K562 (cell line): ENCODE measurements at regions not wholly inside any gene's neighbourhood (a gene's known extent, or its start where the extent isn't known, plus 50 kb on each side); places are given as distances from the start of the nearest gene placed in this dataset.

ENCODE experiments used
- ATAC-seq: fragments of 200-7000 bp; cut with Tn5 transposase; 3 replicates; pipeline ENCODE4 v1.9.1; 2020; ENCODE audit warnings: moderate library complexity
- BruUV-seq: library from RNA; stranded (reverse); fragments of 400-500 nt; replicated peaks from 2 replicates; lab custom pipeline; 2021; lab: Mats Ljungman, UMichigan
- CTCF ChIA-PET: fragments of 300-600 bp; formaldehyde crosslinking; extraction: SDS; loops from one replicate; lab custom pipeline; 2021; ENCODE audit warnings: low intra/inter-chr PET ratio; lab: Yijun Ruan, JAX
- POLR2A ChIA-PET: fragments of 300-600, 350-650 bp; sonication (Branson Sonifier 250); formaldehyde crosslinking; extraction: SDS; loops from one replicate; lab custom pipeline; 2021; ENCODE audit warnings: antibody characterized with exemption, inconsistent platforms; lab: Yijun Ruan, JAX
- DNase-seq, 4 experiments: peaks; one replicate each; pipeline versions ENCODE4 v3.0.0 to v3.0.0-alpha.2; 2011 to 2018; ENCODE audit warnings: low spot score in 3 of 4, mixed read lengths in 3 of 4; ENCODE audit errors: extremely low read depth in 1 of 4
- FAIRE-seq: peaks from 2 replicates; lab custom pipeline; 2011; peaks lifted over from hg19 to GRCh38; lab: Jason Lieb, UNC
- H2AFZ ChIP-seq: 2 replicates; pipeline ENCODE4 v1.6.0; 2011; ENCODE audit warnings: low read depth, low read length, control low read depth, inconsistent platforms
- H3K27ac ChIP-seq: fragments of 200-600 bp; 3 replicates; pipeline ENCODE4 v1.8.0; 2011; ENCODE audit warnings: low read depth, mild to moderate bottlenecking, control low read depth, inconsistent platforms, low read length, moderate library complexity, mixed read lengths; ENCODE audit errors: extremely low read depth
- H3K27me3 ChIP-seq, 2 experiments: fragments of 300-600 bp in 1 of 2; 2 replicates in 1 of 2; 3 replicates in 1 of 2; pipeline versions ENCODE4 v1.6.0 to v1.8.0; 2011; ENCODE audit warnings: inconsistent platforms in 2 of 2, low read length in 2 of 2, mild to moderate bottlenecking in 1 of 2, mixed read lengths in 1 of 2, moderate library complexity in 1 of 2; ENCODE audit not compliant: control insufficient read depth in 2 of 2, insufficient read depth in 2 of 2
- H3K36me3 ChIP-seq: fragments of 300-600 bp; 3 replicates; pipeline ENCODE4 v1.8.0; 2011; ENCODE audit warnings: mild to moderate bottlenecking, low read length, inconsistent platforms; ENCODE audit not compliant: control insufficient read depth, insufficient read depth
- H3K4me1 ChIP-seq, 2 experiments: fragments of 200-600 bp in 1 of 2; replicated peaks in 1 of 2; 2 replicates in 1 of 2; 3 replicates in 1 of 2; pipeline versions ENCODE4 v1.5.1 to v1.8.0; 2011; ENCODE audit warnings: inconsistent platforms in 2 of 2, low read length in 2 of 2, mild to moderate bottlenecking in 1 of 2, mixed read lengths in 1 of 2, moderate library complexity in 1 of 2; ENCODE audit not compliant: control insufficient read depth in 2 of 2, insufficient read depth in 2 of 2
- H3K4me2 ChIP-seq: 2 replicates; pipeline ENCODE4 v1.6.1; 2011; ENCODE audit warnings: low read length, control low read depth, inconsistent platforms, mixed read lengths; ENCODE audit not compliant: insufficient read depth
- H3K4me3 ChIP-seq: fragments of 200-600 bp; sonication (generic), shearing (Covaris generic); 2 replicates; pipeline ENCODE4 v1.5.1; 2016; ENCODE audit warnings: control low read depth, inconsistent platforms
- H3K79me2 ChIP-seq: fragments of 200-600 bp; 3 replicates; pipeline ENCODE4 v1.8.0; 2011; ENCODE audit warnings: low read length, inconsistent platforms; ENCODE audit not compliant: control insufficient read depth, insufficient read depth
- H3K9ac ChIP-seq, 2 experiments: 2 replicates each; pipeline versions ENCODE4 v1.6.0 to v1.6.1; 2011; ENCODE audit warnings: low read depth in 2 of 2, low read length in 2 of 2, control low read depth in 1 of 2, inconsistent platforms in 1 of 2, mild to moderate bottlenecking in 1 of 2, mixed read lengths in 1 of 2; ENCODE audit not compliant: insufficient read depth in 1 of 2
- H3K9me1 ChIP-seq: one replicate; pipeline ENCODE4 v1.6.0; 2011; ENCODE audit warnings: inconsistent platforms, mild to moderate bottlenecking, low read length, moderate library complexity; ENCODE audit not compliant: control insufficient read depth, insufficient read depth
- H3K9me3 ChIP-seq: replicated peaks from 2 replicates; pipeline ENCODE4 v1.5.1; 2011; ENCODE audit warnings: low read depth, low read length, inconsistent platforms; ENCODE audit not compliant: control insufficient read depth, insufficient read depth
- H4K20me1 ChIP-seq: replicated peaks from 2 replicates; pipeline ENCODE4 v1.6.1; 2011; ENCODE audit warnings: low read length, inconsistent platforms, mixed read lengths; ENCODE audit not compliant: control insufficient read depth, insufficient read depth
- ADNP ChIP-seq: fragments of 200-800 bp; sonication (Bioruptor generic); IDR thresholded peaks from 2 replicates; pipeline ENCODE4 v1.6.1; 2016; ENCODE audit warnings: missing genetic modification characterization, missing compliant biosample characterization
- FUS ChIP-seq: fragments of 200-400 bp; formaldehyde crosslinking; optimal IDR thresholded peaks from 2 replicates; pipeline ENCODE3; 2017; ENCODE audit warnings: low read depth, low read length
- GATA2 ChIP-seq: sonication (generic); formaldehyde crosslinking; IDR thresholded peaks from 2 replicates; pipeline ENCODE4 v1.4.0; 2020; ENCODE audit warnings: mild to moderate bottlenecking, missing genetic modification reagents
- POLR2G ChIP-seq: fragments of 200-400 bp; formaldehyde crosslinking; IDR thresholded peaks from 2 replicates; pipeline ENCODE4 v1.6.1; 2017; ENCODE audit warnings: low read depth, mild to moderate bottlenecking, antibody characterized with exemption, low read length, moderate library complexity
- RBM34 ChIP-seq: fragments of 200-400 bp; formaldehyde crosslinking; IDR thresholded peaks from 2 replicates; pipeline ENCODE4 v1.6.1; 2018; ENCODE audit warnings: low read length, borderline replicate concordance; ENCODE audit not compliant: insufficient read depth
- WGBS: fragments of 100-300 bp; shearing (Covaris generic); methylation state at CpG from one replicate; pipeline ENCODE4 v1.1.6; 2016; ENCODE audit warnings: low coverage, mixed read lengths; ENCODE audit not compliant: insufficient coverage; ENCODE audit errors: missing lambda C conversion rate; 5-methylcytosine and 5-hydroxymethylcytosine counted together
- in situ Hi-C: fragments of 300-500 bp; cut with MboI; formaldehyde crosslinking; loops from 4 replicates; pipeline ENCODE4 v1.15.0; 2018; ENCODE audit warnings: inconsistent platforms, mixed read lengths
- intact Hi-C: fragments of 100-400 bp; cut with micrococcal nuclease; formaldehyde crosslinking; loops from 2 replicates; pipeline ENCODE4 v1.14.2; 2022
- TF ChIP-seq, protein P1 (sequence below): sonication (generic); formaldehyde crosslinking; IDR thresholded peaks from 2 replicates; pipeline ENCODE4 v1.8.1; 2023; ENCODE audit warnings: missing genetic modification reagents, mild to moderate bottlenecking, borderline replicate concordance
- TF ChIP-seq, protein P2 (sequence below): fragments of 450-650 bp; IDR thresholded peaks from 2 replicates; pipeline ENCODE4 v1.6.1; 2017; ENCODE audit warnings: mild to moderate bottlenecking, moderate library complexity
- TF ChIP-seq, protein P3 (sequence below): fragments of 450-650 bp; formaldehyde crosslinking; IDR thresholded peaks from 2 replicates; pipeline ENCODE4 v1.4.0; 2020; ENCODE audit warnings: mild to moderate bottlenecking, mixed read lengths

DNA sequence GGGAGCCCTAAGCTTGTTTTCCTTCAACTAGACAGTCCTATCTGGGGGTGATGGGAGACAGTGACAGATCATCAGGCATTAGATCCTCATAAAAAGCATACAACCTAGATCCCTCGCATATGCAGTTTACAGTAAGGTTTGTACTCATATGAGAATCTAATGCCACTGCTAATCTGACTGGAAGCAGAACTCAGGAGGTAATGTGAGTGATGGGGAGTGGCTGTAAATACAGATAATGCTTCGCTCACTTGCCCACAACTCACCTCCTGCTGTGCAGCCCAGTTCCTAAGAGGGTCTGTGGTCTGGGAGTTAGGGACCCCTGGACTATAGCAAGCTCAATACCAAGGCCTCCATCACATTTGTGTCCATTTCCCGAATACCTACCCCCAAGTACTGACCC lies 260.5 kb downstream of the CDK5RAP2 start (continued):
- TF ChIP-seq, protein P1, sequence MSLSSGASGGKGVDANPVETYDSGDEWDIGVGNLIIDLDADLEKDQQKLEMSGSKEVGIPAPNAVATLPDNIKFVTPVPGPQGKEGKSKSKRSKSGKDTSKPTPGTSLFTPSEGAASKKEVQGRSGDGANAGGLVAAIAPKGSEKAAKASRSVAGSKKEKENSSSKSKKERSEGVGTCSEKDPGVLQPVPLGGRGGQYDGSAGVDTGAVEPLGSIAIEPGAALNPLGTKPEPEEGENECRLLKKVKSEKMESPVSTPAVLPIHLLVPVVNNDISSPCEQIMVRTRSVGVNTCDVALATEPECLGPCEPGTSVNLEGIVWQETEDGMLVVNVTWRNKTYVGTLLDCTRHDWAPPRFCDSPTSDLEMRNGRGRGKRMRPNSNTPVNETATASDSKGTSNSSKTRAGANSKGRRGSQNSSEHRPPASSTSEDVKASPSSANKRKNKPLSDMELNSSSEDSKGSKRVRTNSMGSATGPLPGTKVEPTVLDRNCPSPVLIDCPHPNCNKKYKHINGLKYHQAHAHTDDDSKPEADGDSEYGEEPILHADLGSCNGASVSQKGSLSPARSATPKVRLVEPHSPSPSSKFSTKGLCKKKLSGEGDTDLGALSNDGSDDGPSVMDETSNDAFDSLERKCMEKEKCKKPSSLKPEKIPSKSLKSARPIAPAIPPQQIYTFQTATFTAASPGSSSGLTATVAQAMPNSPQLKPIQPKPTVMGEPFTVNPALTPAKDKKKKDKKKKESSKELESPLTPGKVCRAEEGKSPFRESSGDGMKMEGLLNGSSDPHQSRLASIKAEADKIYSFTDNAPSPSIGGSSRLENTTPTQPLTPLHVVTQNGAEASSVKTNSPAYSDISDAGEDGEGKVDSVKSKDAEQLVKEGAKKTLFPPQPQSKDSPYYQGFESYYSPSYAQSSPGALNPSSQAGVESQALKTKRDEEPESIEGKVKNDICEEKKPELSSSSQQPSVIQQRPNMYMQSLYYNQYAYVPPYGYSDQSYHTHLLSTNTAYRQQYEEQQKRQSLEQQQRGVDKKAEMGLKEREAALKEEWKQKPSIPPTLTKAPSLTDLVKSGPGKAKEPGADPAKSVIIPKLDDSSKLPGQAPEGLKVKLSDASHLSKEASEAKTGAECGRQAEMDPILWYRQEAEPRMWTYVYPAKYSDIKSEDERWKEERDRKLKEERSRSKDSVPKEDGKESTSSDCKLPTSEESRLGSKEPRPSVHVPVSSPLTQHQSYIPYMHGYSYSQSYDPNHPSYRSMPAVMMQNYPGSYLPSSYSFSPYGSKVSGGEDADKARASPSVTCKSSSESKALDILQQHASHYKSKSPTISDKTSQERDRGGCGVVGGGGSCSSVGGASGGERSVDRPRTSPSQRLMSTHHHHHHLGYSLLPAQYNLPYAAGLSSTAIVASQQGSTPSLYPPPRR (CRISPR knock-in tag) = no peak

DNA sequence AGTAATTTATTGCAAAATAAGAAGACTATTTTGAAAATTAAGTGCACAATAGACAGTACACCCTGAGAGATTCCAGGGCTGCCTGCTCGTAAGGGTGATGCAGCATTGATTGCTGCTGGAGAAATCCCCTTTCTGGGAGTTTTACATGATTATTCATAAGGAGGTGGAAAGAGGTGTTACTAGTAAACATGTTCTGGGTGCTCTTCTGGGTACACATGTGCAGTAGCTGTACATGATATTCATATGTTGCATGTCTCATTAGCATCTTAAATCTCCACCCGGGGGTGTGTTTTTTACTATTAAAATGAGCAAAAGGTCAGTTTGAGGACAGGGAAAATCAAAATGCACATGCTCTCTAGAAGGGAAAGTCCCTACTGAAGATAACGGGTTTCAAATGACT lies 264.8 kb downstream of the CDK5RAP2 start:
- no TSS peak for BruUV-seq
- no peaks in the 10 kb centered on the region for H3K79me2 ChIP-seq
- 2% methylated on average over 3 of the region's 3 CpGs for WGBS
- no peak overlapping the region for H3K4me2 ChIP-seq
- CTCF ChIA-PET = no interaction called here
- FAIRE-seq (no peak), ATAC-seq (no peak), DNase-seq (no peak)
- H3K27me3 ChIP-seq = no peaks in the 10 kb centered on the region
- H2AFZ ChIP-seq = no peak overlapping the region
- H3K4me1 ChIP-seq = no peaks in the 10 kb centered on the region
- H3K9me1 ChIP-seq = no peaks in the 10 kb centered on the region
- POLR2A ChIA-PET = no interaction called here
- H3K9ac ChIP-seq = no peak overlapping the region
- TF ChIP-seq, protein P2, sequence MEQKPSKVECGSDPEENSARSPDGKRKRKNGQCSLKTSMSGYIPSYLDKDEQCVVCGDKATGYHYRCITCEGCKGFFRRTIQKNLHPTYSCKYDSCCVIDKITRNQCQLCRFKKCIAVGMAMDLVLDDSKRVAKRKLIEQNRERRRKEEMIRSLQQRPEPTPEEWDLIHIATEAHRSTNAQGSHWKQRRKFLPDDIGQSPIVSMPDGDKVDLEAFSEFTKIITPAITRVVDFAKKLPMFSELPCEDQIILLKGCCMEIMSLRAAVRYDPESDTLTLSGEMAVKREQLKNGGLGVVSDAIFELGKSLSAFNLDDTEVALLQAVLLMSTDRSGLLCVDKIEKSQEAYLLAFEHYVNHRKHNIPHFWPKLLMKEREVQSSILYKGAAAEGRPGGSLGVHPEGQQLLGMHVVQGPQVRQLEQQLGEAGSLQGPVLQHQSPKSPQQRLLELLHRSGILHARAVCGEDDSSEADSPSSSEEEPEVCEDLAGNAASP = no peak
- TF ChIP-seq RBM34 = no peak
- TF ChIP-seq, protein P3, sequence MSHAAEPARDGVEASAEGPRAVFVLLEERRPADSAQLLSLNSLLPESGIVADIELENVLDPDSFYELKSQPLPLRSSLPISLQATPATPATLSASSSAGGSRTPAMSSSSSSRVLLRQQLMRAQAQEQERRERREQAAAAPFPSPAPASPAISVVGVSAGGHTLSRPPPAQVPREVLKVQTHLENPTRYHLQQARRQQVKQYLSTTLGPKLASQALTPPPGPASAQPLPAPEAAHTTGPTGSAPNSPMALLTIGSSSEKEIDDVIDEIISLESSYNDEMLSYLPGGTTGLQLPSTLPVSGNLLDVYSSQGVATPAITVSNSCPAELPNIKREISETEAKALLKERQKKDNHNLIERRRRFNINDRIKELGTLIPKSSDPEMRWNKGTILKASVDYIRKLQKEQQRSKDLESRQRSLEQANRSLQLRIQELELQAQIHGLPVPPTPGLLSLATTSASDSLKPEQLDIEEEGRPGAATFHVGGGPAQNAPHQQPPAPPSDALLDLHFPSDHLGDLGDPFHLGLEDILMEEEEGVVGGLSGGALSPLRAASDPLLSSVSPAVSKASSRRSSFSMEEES = no peak
- TF ChIP-seq FUS = no peak
- TF ChIP-seq ADNP = no peak
- no peak for TF ChIP-seq GATA2 (CRISPR knock-in tag)
- no peak for TF ChIP-seq POLR2G
- H3K4me3 ChIP-seq = no peak overlapping the region
- no peak overlapping the region for H3K27ac ChIP-seq
- no peaks in the 10 kb centered on the region for H4K20me1 ChIP-seq
- no peaks in the 10 kb centered on the region for H3K36me3 ChIP-seq
- intact Hi-C loops (no loop called here), in situ Hi-C loops (no loop called here)
- H3K9me3 ChIP-seq = no peaks in the 10 kb centered on the region
